SH-SY5Y (cell line): ENCODE measurements at regions not wholly inside any gene's neighbourhood (a gene's known extent, or its start where the extent isn't known, plus 50 kb on each side); places are given as distances from the start of the nearest gene placed in this dataset.

Experiments
- GATA2 ChIP-seq: IDR thresholded peaks from 2 replicates; pipeline ENCODE4 v1.6.1; 2011; ENCODE audit warnings: mild to moderate bottlenecking, low read depth, low read length
- GATA3 ChIP-seq: IDR thresholded peaks from 2 replicates; pipeline ENCODE4 v1.6.1; 2011; ENCODE audit warnings: low read depth, mild to moderate bottlenecking, low read length, moderate library complexity

DNA sequence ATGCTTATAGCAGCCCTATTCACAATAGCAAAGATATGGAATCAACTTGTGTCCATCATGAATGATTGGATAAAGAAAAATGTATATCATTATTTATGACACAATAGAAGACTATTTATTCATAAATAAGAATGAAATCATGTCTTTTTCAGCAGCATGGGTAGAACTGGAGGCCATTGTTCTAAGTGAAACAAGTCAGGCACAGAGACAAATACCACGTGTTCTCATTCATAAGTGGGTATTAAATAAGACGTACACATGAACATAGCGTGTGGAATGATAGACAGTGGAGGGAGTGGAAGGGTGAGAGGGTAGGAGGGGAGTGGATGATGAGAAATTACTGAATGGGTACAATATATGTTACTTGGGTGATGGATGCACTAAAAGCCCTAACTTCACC lies 762.4 kb downstream of the REEP3 start:
- no peak for TF ChIP-seq GATA2
- TF ChIP-seq GATA3 = no peak
